GM18870 (cell line): ENCODE measurements at regions not wholly inside any gene's neighbourhood (a gene's known extent, or its start where the extent isn't known, plus 50 kb on each side); places are given as distances from the start of the nearest gene placed in this dataset.

ENCODE experiments used
- ATAC-seq: cut with Tn5 transposase; IDR thresholded peaks from one replicate; pipeline ENCODE4 v1.9.1; 2021; ENCODE audit warnings: moderate library complexity; ENCODE audit not compliant: unreplicated experiment

GRCh38 chr17:15893658-15894024 lies 51.3 kb upstream of the ADORA2B start:
- no peak for ATAC-seq

DNA sequence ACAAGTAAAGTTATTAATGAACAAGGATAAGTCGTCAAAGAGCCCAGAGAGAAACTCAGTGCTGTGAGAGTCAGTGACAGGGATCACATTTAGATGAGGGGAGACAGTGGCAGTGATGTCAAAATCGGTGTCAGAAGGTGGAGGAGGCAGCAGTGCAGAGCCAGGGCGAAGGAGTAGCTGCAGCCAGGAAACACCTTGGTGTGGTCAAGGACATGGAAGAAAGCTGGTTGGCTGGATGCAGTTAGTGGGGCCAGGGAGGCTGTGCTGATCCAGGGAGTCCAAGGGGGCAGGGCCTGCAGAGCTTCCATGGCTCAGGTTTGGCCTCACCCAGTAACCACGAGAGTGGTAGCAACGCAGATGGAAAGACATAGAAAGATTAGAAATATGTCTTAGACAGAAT lies 50.7 kb upstream of the ADORA2B start:
- ATAC-seq = no peak

GRCh38 chr17:15894913-15895658 lies 49.8 kb upstream of the ADORA2B start:
- no peak for ATAC-seq
